Neural progenitor cell (in vitro differentiated cells): ENCODE measurements at regions not wholly inside any gene's neighbourhood (a gene's known extent, or its start where the extent isn't known, plus 50 kb on each side); places are given as distances from the start of the nearest gene placed in this dataset.

Source experiments
- CTCF ChIP-seq: fragments of 200-600 bp; sonication (generic); IDR thresholded peaks from 2 replicates; pipeline ENCODE4 v1.5.1; 2017; ENCODE audit warnings: antibody characterized with exemption, mild to moderate bottlenecking
- EZH2 ChIP-seq: fragments of 200-600 bp; sonication (generic); IDR thresholded peaks from 2 replicates; pipeline ENCODE4 v1.6.1; 2017; ENCODE audit warnings: antibody characterized with exemption, mild to moderate bottlenecking, moderate library complexity

GRCh38 chr6:30818391-30818841 lies 65.9 kb upstream of the DDR1 start:
- TF ChIP-seq CTCF (no peak), EZH2 (no peak)
